HG03558 (cell line): ENCODE measurements at regions not wholly inside any gene's neighbourhood (a gene's known extent, or its start where the extent isn't known, plus 50 kb on each side); places are given as distances from the start of the nearest gene placed in this dataset.

ENCODE experiments used
- ATAC-seq: cut with Tn5 transposase; IDR thresholded peaks from one replicate; pipeline ENCODE4 v1.9.1; 2021; ENCODE audit warnings: moderate number of reproducible peaks; ENCODE audit not compliant: unreplicated experiment; ENCODE audit errors: extremely low read depth

DNA sequence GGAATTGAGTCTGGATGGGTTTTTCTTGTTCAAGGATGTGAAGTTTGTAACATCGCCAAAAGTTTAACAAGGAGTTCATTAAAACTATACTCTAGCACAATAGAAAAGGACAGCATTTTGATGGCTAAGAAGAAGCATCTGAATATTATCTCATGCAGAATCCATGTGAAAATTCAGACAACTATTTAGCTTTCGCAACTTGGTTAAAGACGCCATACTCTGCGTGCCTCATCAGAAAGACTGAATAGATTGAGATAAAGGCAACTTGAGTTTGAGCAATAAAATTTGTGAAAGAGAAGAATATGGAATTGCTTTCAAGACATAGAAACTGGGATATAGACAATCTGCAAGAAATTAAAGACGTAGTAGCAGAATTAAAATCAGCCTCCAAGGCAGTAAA is 151.1 kb upstream of the MYOCD start:
- no peak for ATAC-seq

- no peak for ATAC-seq
Measured at GRCh38 chr17:12519956-12520594, 145.6 kb upstream of the MYOCD start.

- no peak for ATAC-seq
Measured at GRCh38 chr17:12521416-12521815, 144.3 kb upstream of the MYOCD start.

- ATAC-seq = no peak
Measured at GRCh38 chr17:12522336-12522735, 143.4 kb upstream of the MYOCD start.

- no peak for ATAC-seq
Measured at GRCh38 chr17:12522743-12523183, 142.9 kb upstream of the MYOCD start.

DNA sequence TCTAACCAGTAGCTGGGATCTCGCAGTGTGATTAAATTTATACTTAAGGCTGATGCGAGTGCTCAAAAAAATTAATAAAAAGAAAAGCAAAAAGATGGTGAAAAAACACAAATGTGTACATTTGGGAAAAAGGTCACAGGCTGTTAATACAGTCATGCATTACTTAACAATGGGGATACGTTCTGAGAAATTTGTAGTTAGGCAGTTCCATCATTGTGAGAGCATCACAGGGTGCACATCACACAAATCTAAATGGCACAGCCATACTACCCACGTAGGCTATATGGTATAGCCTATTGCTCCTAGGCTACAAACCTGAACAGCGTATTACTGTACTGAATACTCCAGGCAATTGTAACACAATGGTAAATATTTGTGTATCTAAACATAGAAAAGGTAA is 142.4 kb upstream of the MYOCD start:
- ATAC-seq = no peak

- ATAC-seq = no peak
Measured at GRCh38 chr17:12528036-12528435, 137.7 kb upstream of the MYOCD start.

DNA sequence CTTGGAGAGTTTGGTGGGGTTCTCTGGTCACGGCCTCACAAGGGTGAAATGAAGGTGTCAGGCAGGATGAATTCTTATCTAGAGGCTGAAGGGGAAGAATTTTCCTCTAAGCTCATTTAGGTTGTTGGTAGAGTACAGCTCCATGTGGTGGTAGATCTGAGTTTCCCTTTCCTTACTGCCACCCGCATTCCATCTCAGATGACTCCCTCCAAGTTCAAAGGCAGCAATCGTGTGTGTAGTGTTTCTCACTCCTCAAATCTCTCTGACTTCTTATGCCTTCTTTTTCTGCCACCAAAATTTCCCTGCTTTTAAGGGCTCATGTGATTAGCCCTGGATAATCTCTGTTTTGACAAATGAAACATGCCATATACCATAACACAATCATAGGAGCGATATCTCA is 135.5 kb upstream of the MYOCD start:
- no peak for ATAC-seq

GRCh38 chr17:12536021-12536420 is 129.7 kb upstream of the MYOCD start:
- ATAC-seq = no peak

GRCh38 chr17:12536472-12536871 is 129.2 kb upstream of the MYOCD start:
- ATAC-seq = no peak

DNA sequence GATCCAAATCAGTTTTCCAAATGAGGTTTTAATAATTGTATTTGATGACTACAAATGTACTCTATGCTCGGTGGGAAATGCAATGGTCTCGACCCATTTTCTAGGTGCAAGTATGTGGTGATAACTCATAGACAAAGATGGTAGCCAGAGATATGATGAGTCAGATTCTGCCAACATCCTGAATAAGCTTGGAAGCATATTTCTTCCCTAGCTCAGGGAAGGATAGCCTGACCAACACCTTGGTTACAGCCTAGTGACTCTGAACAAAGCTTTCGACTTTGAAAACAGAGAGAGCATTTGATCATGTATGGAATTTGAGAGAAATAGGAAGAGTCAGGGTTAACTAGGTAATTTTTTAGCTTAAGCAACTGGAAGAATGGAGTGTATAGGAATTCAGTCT is 128.3 kb upstream of the MYOCD start:
- no peak for ATAC-seq

DNA sequence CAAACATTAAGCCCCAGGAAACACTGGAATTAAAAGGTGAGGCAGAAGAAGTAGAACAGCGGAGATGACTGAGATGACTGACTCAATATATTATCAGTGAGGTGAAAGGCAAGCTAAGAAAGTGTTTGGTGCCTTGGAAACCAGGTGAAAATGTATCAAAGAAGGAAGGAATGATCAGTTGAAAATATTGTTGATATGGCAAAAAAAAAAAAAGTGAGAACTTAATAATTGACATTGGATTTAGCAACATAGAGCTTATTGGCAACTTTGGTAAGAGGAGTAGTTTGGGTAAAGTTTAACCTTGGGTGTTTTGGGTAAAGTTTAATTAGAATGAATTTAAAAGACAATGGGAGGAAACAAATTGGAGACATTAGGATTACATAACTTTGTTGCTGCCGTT is 127.7 kb upstream of the MYOCD start:
- no peak for ATAC-seq

DNA sequence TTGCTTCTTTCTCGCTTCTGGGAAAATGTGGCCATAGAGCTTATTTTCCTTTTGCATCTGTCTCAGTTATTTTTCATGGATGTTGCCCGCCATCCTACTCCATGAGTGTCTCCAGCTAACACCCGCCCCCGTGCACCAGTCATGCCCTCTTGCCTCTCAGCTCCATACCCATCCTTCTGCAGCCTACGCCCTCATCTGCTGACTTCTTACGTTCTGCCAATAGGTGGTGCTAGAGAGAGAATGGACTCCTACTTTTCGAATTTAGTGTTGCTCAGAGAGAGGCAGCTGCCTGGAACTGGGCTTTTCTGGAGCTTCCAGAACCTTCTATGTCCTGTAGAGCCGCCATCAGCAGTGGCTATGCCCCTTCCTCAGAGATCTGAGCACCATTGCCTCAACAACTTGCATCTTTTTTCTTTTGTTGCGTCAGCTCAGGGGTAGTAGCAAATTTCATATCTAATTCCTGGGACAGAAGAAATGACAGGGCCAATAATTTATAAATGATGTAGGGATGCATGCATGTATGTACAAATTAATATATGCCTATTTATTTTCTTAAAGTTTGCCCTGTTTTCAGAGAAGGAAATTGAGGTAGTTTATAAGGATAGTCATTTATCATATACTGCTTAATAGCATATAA is 119.7 kb upstream of the MYOCD start:
- no peak for ATAC-seq

DNA sequence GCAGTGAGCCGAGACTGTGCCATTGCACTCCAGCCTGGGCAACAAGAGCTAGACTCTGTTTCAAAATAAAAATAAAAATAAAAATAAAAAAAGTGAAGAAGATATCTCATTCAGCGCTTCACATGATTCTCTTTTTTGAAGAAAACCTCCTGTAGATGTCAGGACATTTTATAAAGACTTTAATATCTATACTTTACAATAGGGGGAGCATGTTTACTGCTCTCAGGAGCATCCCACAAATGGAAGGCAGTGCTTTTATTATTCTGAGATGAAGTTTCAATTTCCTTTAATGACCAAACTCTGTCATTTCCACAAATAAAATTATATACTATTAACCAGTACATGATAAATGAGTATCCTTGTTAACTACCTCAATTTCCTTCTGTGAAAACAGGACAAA is 118.7 kb upstream of the MYOCD start:
- ATAC-seq = no peak

DNA sequence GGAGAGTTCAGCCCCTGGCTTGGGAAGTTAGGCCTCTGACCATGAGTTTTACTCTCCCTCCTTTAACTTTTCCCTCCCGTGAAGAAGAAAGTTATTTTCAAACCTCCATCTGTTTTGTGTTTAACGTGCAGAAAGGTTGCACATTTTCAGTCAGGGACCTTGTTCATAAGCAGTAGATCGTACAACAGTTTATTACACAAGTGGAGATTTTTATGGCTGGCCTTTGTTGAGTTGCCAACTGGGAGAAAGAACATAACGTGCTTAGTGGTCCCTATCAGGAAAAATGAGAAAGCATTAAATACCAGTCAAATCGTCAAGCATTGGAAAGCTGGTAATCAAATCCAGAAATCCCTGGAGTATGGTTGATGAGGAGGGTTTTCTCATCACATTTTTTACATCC is 117.9 kb upstream of the MYOCD start:
- ATAC-seq = no peak

GRCh38 chr17:12548558-12548957 is 117.1 kb upstream of the MYOCD start:
- no peak for ATAC-seq

- no peak for ATAC-seq
Measured at GRCh38 chr17:12549499-12550041, 116.1 kb upstream of the MYOCD start.

DNA sequence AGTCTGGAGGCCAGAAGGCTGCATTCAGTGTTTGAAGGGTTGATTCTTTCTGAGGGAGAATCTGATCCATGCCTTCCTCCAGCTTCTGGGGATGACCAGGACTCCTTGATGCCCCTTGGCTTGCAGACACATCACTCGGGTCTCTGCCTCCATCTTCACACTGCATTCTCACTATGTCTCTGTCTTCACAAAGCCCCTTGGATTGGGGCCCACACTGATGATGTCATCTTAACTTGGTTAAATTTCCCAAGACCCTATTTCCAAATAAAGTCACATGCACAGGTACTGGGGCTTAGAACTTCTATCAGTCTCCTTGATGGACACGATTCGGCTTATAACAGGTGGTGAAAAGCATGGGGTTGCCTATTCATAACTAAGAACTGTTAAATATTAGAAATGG is 112.1 kb upstream of the MYOCD start:
- no peak for ATAC-seq

DNA sequence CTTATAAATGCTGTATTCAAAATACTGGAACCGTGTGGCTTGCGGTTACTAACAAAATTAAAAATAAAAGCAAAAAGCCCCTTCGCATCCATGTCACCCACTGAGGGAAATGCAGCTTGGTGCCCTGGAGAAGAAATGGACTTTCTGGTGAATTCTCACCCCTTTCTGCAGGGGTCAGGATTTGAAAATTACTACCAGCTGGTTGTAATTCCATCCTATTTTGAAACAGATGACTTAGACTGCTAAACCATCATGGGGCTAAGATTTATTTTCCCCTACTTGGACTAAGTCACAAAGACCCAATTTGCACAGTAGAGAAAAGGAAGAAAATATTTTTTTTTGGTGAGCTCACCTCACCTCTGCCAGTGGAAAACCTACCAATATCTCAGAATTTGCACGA is 111.4 kb upstream of the MYOCD start:
- no peak for ATAC-seq

DNA sequence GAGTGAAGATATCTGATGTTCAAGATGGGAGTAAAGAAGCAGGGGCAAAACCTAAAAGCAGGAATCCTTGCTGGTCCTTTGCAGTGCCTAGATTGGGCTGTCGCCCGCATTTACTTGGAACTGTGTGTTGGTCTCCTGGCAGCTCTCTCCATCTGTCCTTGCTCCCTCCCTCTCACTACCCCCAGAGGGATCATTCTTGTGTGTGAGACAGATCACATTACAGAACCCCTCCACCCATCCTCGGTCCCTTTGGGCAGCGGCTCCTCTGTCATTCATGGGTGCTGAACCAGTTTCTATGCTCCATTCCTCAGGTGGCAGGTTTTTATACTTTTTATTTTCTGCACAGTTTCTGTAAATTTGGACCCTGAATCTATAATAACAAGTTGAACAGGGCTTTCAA is 99.4 kb upstream of the MYOCD start:
- ATAC-seq = no peak

DNA sequence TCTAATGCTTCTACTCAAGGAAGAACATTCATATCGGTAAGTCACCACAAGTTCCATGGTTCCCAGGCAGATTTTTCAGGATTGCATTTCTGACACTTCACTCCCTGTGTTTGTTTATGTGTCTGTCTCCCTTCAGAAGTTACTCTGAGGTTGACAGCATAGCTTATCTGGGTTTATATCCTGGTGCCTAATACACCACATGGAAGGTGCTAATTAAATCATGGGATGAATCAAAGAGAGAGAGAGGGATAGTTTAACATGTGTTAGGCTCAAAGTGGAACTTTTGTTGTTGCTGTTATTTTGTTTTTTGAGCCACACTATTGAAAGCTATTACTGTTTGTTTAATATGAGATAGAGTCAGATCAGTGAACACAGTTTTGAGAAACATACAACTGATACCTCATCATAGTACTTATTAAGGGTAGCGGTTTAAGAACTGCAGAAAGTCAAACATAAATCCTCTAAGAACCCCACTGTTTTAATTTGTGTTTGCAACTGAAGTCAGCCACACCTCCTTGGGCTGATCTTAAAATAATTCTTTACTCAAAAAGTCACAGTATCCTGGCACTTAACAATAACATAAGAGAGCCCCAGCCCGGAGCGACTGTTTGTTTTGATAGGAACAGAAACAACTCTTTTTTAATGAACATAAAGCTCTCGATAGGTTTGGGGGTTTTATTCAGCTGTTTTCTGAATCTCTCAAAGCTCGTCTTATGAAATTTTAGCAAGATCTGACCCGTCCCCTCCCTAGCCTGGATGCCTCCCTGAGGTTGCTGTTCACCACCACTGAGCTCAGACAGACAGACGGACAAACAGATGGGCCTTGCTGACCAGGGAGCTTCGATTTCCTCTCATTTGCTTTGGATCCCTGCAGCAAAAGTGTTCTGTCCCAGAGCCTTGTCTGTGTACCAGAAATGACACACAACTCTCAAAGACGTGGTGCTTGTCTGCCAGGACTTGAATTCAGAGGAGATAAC is 98.3 kb upstream of the MYOCD start:
- ATAC-seq = no peak
